Activated naive CD8-positive, alpha-beta T cell treated with anti-CD3 and anti-CD28 coated beads, Interleukin-2, amount 50 U/mL, for 24 hours (primary cell): ENCODE measurements at regions not wholly inside any gene's neighbourhood (a gene's known extent, or its start where the extent isn't known, plus 50 kb on each side); places are given as distances from the start of the nearest gene placed in this dataset.

Experiments used
- ATAC-seq: fragments of 150-1000 bp; cut with Tn5 transposase; one replicate; pipeline ENCODE4 v1.10.0; 2021
- DNase-seq: peaks from one replicate; pipeline ENCODE4 v3.0.0; 2021
- H3K27ac Mint-ChIP-seq: one replicate; pipeline ENCODE4 v1.8.0; 2021; ENCODE audit warnings: mild to moderate bottlenecking, mixed read lengths
- H3K27me3 Mint-ChIP-seq: one replicate; pipeline ENCODE4 v1.8.0; 2021; ENCODE audit warnings: mixed read lengths
- H3K36me3 Mint-ChIP-seq: one replicate; pipeline ENCODE4 v1.8.0; 2021; ENCODE audit warnings: low read depth, mixed read lengths
- H3K4me1 Mint-ChIP-seq: one replicate; pipeline ENCODE4 v1.8.0; 2021; ENCODE audit warnings: mixed read lengths
- H3K4me3 Mint-ChIP-seq: one replicate; pipeline ENCODE4 v1.8.0; 2021; ENCODE audit warnings: mild to moderate bottlenecking, moderate library complexity, mixed read lengths
- H3K9me3 Mint-ChIP-seq: one replicate; pipeline ENCODE4 v1.8.0; 2021; ENCODE audit warnings: mixed read lengths

GRCh38 chr16:48916566-48916965 lies 306.6 kb upstream of the N4BP1 start:
- DNase-seq (no peak), ATAC-seq (no peak)
- Mint-ChIP-seq H3K4me3 (no peak overlapping the region), H3K27ac (no peak overlapping the region), H3K36me3 (no peaks in the 10 kb centered on the region), H3K4me1 (no peaks in the 10 kb centered on the region), H3K27me3 (no peaks in the 10 kb centered on the region), H3K9me3 (peaks cover 11% of the 10 kb centered on the region)

GRCh38 chr16:48914070-48914469 lies 304.1 kb upstream of the N4BP1 start:
- Mint-ChIP-seq H3K27ac (no peak overlapping the region), H3K9me3 (peaks cover 11% of the 10 kb centered on the region), H3K27me3 (no peaks in the 10 kb centered on the region)

GRCh38 chr16:48913384-48913783 lies 303.4 kb upstream of the N4BP1 start:
- Mint-ChIP-seq H3K9me3 (peaks cover 11% of the 10 kb centered on the region), H3K4me1 (no peaks in the 10 kb centered on the region), H3K27ac (no peak overlapping the region), H3K36me3 (no peaks in the 10 kb centered on the region), H3K4me3 (no peak overlapping the region), H3K27me3 (no peaks in the 10 kb centered on the region)
- DNase-seq (no peak), ATAC-seq (no peak)

More at GRCh38 chr16:48914070-48914469, 304.1 kb upstream of the N4BP1 start:
- Mint-ChIP-seq H3K4me3 (no peak overlapping the region), H3K36me3 (no peaks in the 10 kb centered on the region), H3K4me1 (no peaks in the 10 kb centered on the region)
- ATAC-seq: no peak
- DNase-seq: no peak

GRCh38 chr16:48912360-48912759 lies 302.4 kb upstream of the N4BP1 start:
- DNase-seq: no peak
- no peak for ATAC-seq
- H3K27ac Mint-ChIP-seq: no peak overlapping the region
- H3K27me3 Mint-ChIP-seq: peaks cover under 1% of the 10 kb centered on the region
- H3K9me3 Mint-ChIP-seq: peaks cover 17% of the 10 kb centered on the region
- no peak overlapping the region for H3K4me3 Mint-ChIP-seq
- H3K4me1 Mint-ChIP-seq: no peaks in the 10 kb centered on the region
- no peaks in the 10 kb centered on the region for H3K36me3 Mint-ChIP-seq

GRCh38 chr16:48911700-48912099 lies 301.7 kb upstream of the N4BP1 start:
- Mint-ChIP-seq H3K9me3 (peaks cover 19% of the 10 kb centered on the region), H3K27me3 (peaks cover 2% of the 10 kb centered on the region), H3K27ac (no peak overlapping the region), H3K36me3 (no peaks in the 10 kb centered on the region), H3K4me1 (no peaks in the 10 kb centered on the region), H3K4me3 (no peak overlapping the region)
- DNase-seq (no peak), ATAC-seq (no peak)

- Mint-ChIP-seq H3K9me3 (peaks cover 8% of the 10 kb centered on the region), H3K4me1 (no peaks in the 10 kb centered on the region), H3K27ac (no peak overlapping the region), H3K27me3 (peaks cover 2% of the 10 kb centered on the region), H3K4me3 (no peak overlapping the region), H3K36me3 (no peaks in the 10 kb centered on the region)
- DNase-seq (no peak), ATAC-seq (no peak)
These were observed 300.2 kb upstream of the N4BP1 start for GRCh38 chr16:48910214-48910613.

GRCh38 chr16:48909231-48909630 lies 299.3 kb upstream of the N4BP1 start:
- H3K36me3 Mint-ChIP-seq: no peaks in the 10 kb centered on the region
- H3K27me3 Mint-ChIP-seq: peaks cover 2% of the 10 kb centered on the region
- DNase-seq (no peak), ATAC-seq (no peak)
- H3K9me3 Mint-ChIP-seq: peaks cover 8% of the 10 kb centered on the region
- no peaks in the 10 kb centered on the region for H3K4me1 Mint-ChIP-seq
- H3K27ac Mint-ChIP-seq: no peak overlapping the region
- no peak overlapping the region for H3K4me3 Mint-ChIP-seq

- H3K4me1 Mint-ChIP-seq: no peaks in the 10 kb centered on the region
- H3K27ac Mint-ChIP-seq: no peak overlapping the region
- peaks cover 2% of the 10 kb centered on the region for H3K27me3 Mint-ChIP-seq
- peaks cover 8% of the 10 kb centered on the region for H3K9me3 Mint-ChIP-seq
- H3K4me3 Mint-ChIP-seq: no peak overlapping the region
- DNase-seq: no peak
- peak; percentile 15 for ATAC-seq
- H3K36me3 Mint-ChIP-seq: no peaks in the 10 kb centered on the region
These were observed 298.1 kb upstream of the N4BP1 start for GRCh38 chr16:48907906-48908634.

- Mint-ChIP-seq H3K4me3 (no peak overlapping the region), H3K9me3 (peaks cover 8% of the 10 kb centered on the region), H3K27ac (no peak overlapping the region), H3K36me3 (no peaks in the 10 kb centered on the region), H3K27me3 (peaks cover 2% of the 10 kb centered on the region), H3K4me1 (no peaks in the 10 kb centered on the region)
- DNase-seq (no peak), ATAC-seq (no peak)
These were observed 295.9 kb upstream of the N4BP1 start for GRCh38 chr16:48905632-48906505.

- Mint-ChIP-seq H3K27me3 (peaks cover 2% of the 10 kb centered on the region), H3K4me1 (no peaks in the 10 kb centered on the region), H3K4me3 (no peak overlapping the region), H3K27ac (no peak overlapping the region), H3K36me3 (no peaks in the 10 kb centered on the region), H3K9me3 (peaks cover 8% of the 10 kb centered on the region)
- no peak for DNase-seq
- no peak for ATAC-seq
These were observed 294.4 kb upstream of the N4BP1 start for GRCh38 chr16:48904333-48904732.

GRCh38 chr16:48903039-48903438 lies 293.1 kb upstream of the N4BP1 start:
- H3K4me1 Mint-ChIP-seq: no peaks in the 10 kb centered on the region
- ATAC-seq: no peak

GRCh38 chr16:48901712-48902374 lies 291.9 kb upstream of the N4BP1 start:
- no peak for DNase-seq
- Mint-ChIP-seq H3K4me1 (no peaks in the 10 kb centered on the region), H3K9me3 (no peaks in the 10 kb centered on the region), H3K36me3 (no peaks in the 10 kb centered on the region), H3K27ac (no peak overlapping the region), H3K4me3 (no peak overlapping the region), H3K27me3 (no peaks in the 10 kb centered on the region)
- ATAC-seq: no peak

More at GRCh38 chr16:48903039-48903438, 293.1 kb upstream of the N4BP1 start:
- Mint-ChIP-seq H3K4me3 (no peak overlapping the region), H3K9me3 (peaks cover 6% of the 10 kb centered on the region), H3K27ac (no peak overlapping the region), H3K27me3 (peaks cover 2% of the 10 kb centered on the region), H3K36me3 (no peaks in the 10 kb centered on the region)
- no peak for DNase-seq

- H3K4me1 Mint-ChIP-seq: no peaks in the 10 kb centered on the region
- DNase-seq (no peak), ATAC-seq (no peak)
- H3K9me3 Mint-ChIP-seq: no peaks in the 10 kb centered on the region
- H3K27me3 Mint-ChIP-seq: no peaks in the 10 kb centered on the region
- no peak overlapping the region for H3K27ac Mint-ChIP-seq
- H3K36me3 Mint-ChIP-seq: no peaks in the 10 kb centered on the region
- no peak overlapping the region for H3K4me3 Mint-ChIP-seq
These were observed 289.5 kb upstream of the N4BP1 start for GRCh38 chr16:48899500-48899899.

- Mint-ChIP-seq H3K4me1 (no peaks in the 10 kb centered on the region), H3K9me3 (no peaks in the 10 kb centered on the region), H3K27ac (no peak overlapping the region), H3K27me3 (no peaks in the 10 kb centered on the region), H3K36me3 (no peaks in the 10 kb centered on the region), H3K4me3 (no peak overlapping the region)
- DNase-seq (no peak), ATAC-seq (no peak)
These were observed 287.8 kb upstream of the N4BP1 start for GRCh38 chr16:48897698-48898205.
